ENCODE measurements at regions not wholly inside any gene's neighbourhood (a gene's known extent, or its start where the extent isn't known, plus 50 kb on each side); places are given as distances from the start of the nearest gene placed in this dataset.

GRCh38 chr5:82487131-82487530, 209.0 kb upstream of the RPS23 start:
- Histone ChIP-seq H3K36me3 (ENCODE audit: control insufficient read depth in 2 of 2, insufficient read depth in 2 of 2, low read length in 1 of 2) (no peaks in the 10 kb centered on the region), H3K27ac (ENCODE audit: control insufficient read depth, insufficient read depth) (no peak overlapping the region), H3K4me1 (ENCODE audit: control insufficient read depth, insufficient read depth, low read length) (no peaks in the 10 kb centered on the region), H3K27me3 (replicated peaks in 1 of 2; ENCODE audit: control insufficient read depth in 2 of 2, insufficient read depth in 2 of 2, low read length in 1 of 2) (no peaks in the 10 kb centered on the region; a peak in 1 of 4 replicates), H2AFZ (ENCODE audit: control insufficient read depth, low read depth, low read length) (no peak overlapping the region), H3K79me2 (ENCODE audit: control insufficient read depth, insufficient read depth, low read length) (no peaks in the 10 kb centered on the region), H3K4me3 (no peak overlapping the region), H3K9ac (ENCODE audit: control insufficient read depth, insufficient read depth, low read length) (no peak overlapping the region), H4K20me1 (ENCODE audit: control insufficient read depth, insufficient read depth) (no peaks in the 10 kb centered on the region), H3K9me3 (replicated peaks; ENCODE audit: control insufficient read depth, insufficient read depth, low read length) (no peaks in the 10 kb centered on the region), H3K4me2 (ENCODE audit: control insufficient read depth, insufficient read depth) (no peak overlapping the region)
- RAD21 ChIA-PET (ENCODE audit: unreplicated experiment), result no interaction called here
- TF ChIP-seq MYC (IDR thresholded peaks at IDR 0.05; ENCODE audit: insufficient read depth, insufficient read length, insufficient replicate concordance, low read length, severe bottlenecking), result no peak
- TF ChIP-seq NBN (IDR thresholded peaks at IDR 0.05), result no peak
- no peak for TF ChIP-seq SIX5 (IDR thresholded peaks at IDR 0.05; ENCODE audit: low read depth, low read length, severe bottlenecking)
- no peak for TF ChIP-seq TBL1XR1 (IDR thresholded peaks at IDR 0.05; ENCODE audit: low read depth, low read length)
- no peak for TF ChIP-seq YBX1 (IDR thresholded peaks at IDR 0.05)
- TF ChIP-seq, protein P1, sequence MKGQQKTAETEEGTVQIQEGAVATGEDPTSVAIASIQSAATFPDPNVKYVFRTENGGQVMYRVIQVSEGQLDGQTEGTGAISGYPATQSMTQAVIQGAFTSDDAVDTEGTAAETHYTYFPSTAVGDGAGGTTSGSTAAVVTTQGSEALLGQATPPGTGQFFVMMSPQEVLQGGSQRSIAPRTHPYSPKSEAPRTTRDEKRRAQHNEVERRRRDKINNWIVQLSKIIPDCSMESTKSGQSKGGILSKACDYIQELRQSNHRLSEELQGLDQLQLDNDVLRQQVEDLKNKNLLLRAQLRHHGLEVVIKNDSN (IDR thresholded peaks at IDR 0.05; ENCODE audit: borderline replicate concordance, extremely low read length, insufficient read depth, low read depth, low read length), result no peak
- TF ChIP-seq PAX8 (IDR thresholded peaks at IDR 0.05), result no peak
- no peak for TF ChIP-seq SUZ12 (IDR thresholded peaks at IDR 0.05; ENCODE audit: unreplicated experiment)
- no peak for TF ChIP-seq SMAD5 (IDR thresholded peaks at IDR 0.05; ENCODE audit: low read depth)
- no peak for FAIRE-seq
- ATAC-seq, result no peak
- no peak for DNase-seq (ENCODE audit: low read depth, low spot score)
- CTCF ChIA-PET, result no interaction called here
- BruUV-seq (replicated peaks), result no TSS peak
- in situ Hi-C loops (cut with MboI) (no loop called here), intact Hi-C loops (cut with micrococcal nuclease; ENCODE audit: unreplicated experiment) (no loop called here)
- POLR2A ChIA-PET, result no interaction called here
- SMC1A ChIA-PET (ENCODE audit: uncharacterized antibody, unreplicated experiment), result interaction anchor here (0.9 kb wide), 1 partner anchor 1043 kb away, joined by 3 read pairs; no protein-coding TSS in a partner anchor
- WGBS (ENCODE audit: insufficient coverage, insufficient replicate concordance, low lambda C conversion rate, missing lambda C conversion rate), result 46% methylated on average over 3 of the region's 3 CpGs

Measured in GM12878 (cell line).